Stimulated activated naive CD4-positive, alpha-beta T cell (primary cell): ENCODE measurements at regions not wholly inside any gene's neighbourhood (a gene's known extent, or its start where the extent isn't known, plus 50 kb on each side); places are given as distances from the start of the nearest gene placed in this dataset.
"Not testable (repeated sequence)": the region's sequence is repeated elsewhere in the genome, so short reads cannot be mapped to it uniquely, and the experiment has no call there.

Experiments
- DNase-seq, 6 experiments: peaks; one replicate each; lab custom pipeline; 2025; lab: John Stamatoyannopoulos, UW

GRCh38 chr22:48727454-48728058, 1100.1 kb downstream of the BRD1 start:
- DNase-seq = no peak

- DNase-seq = no peak
These were observed 1102.8 kb downstream of the BRD1 start for GRCh38 chr22:48724899-48725298.

DNA sequence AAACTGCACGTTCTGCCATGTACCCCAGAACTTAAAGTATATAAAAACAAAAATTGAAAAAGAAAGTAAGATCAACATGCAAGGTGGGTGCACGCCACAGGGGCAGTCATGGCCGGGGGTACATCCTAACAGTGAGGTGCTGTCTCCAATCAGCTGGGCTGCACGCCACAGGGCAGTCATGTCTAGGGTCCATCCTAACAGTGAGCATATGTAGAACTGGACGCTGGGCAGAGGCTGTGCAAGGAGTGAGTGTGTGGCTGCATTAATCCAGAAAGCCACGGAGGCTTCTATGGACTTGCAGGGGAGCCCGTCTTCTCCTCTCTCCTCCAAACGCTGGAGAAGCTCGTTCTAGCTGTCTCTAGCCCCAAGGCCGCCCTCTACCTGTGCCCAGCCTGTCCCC, 1105.0 kb downstream of the BRD1 start:
- DNase-seq = no peak

GRCh38 chr22:48721395-48721669, 1106.3 kb downstream of the BRD1 start:
- DNase-seq = no peak

- DNase-seq = no peak
These were observed 1106.8 kb downstream of the BRD1 start for GRCh38 chr22:48720662-48721394.

- DNase-seq = no peak
These were observed 1107.6 kb downstream of the BRD1 start for GRCh38 chr22:48719978-48720661.

GRCh38 chr22:48718818-48719500, 1108.7 kb downstream of the BRD1 start:
- DNase-seq = no peak

GRCh38 chr22:48717883-48718817, 1109.5 kb downstream of the BRD1 start:
- no peak for DNase-seq

- no peak for DNase-seq
These were observed 1110.4 kb downstream of the BRD1 start for GRCh38 chr22:48717076-48717810.

DNA sequence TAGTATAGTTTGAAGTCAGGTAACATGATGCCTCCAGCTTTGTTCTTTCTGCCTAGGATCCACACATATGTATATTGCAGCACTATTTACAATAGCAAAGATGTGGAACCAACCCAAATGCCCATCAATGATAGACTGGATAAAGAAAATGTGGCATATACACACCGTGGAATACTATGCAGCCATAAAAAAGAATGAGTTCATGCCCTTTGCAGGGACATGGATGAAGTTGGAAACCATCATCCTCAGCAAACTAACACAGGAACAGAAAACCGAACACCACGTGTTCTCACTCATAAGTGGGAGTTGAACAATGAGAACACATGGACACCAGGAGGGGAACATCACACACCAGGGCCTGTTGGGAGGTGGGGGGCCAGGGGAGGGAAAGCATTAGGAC, 1111.5 kb downstream of the BRD1 start:
- not testable (repeated sequence) for DNase-seq

GRCh38 chr22:48715511-48715910, 1112.2 kb downstream of the BRD1 start:
- no peak for DNase-seq

DNA sequence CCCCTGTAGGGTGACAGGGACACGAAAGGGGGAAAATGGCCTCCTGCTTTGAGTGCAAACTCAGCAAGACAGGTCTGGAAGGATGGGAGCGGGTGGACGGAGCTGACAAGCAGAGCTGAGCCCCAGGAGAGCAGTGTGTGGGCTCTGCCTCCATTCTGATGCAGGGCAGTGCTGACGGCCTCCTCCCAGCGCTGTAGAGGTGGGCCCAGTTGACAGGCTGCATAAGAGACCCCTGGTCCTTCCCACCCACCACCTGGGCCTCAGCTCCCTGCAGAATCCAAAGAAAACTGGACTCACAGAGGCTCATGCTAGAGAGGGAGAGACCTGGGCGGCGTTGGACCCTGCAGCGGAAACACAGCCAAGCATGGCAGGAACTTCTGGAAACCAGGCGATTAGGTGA, 1113.4 kb downstream of the BRD1 start:
- no peak for DNase-seq

DNA sequence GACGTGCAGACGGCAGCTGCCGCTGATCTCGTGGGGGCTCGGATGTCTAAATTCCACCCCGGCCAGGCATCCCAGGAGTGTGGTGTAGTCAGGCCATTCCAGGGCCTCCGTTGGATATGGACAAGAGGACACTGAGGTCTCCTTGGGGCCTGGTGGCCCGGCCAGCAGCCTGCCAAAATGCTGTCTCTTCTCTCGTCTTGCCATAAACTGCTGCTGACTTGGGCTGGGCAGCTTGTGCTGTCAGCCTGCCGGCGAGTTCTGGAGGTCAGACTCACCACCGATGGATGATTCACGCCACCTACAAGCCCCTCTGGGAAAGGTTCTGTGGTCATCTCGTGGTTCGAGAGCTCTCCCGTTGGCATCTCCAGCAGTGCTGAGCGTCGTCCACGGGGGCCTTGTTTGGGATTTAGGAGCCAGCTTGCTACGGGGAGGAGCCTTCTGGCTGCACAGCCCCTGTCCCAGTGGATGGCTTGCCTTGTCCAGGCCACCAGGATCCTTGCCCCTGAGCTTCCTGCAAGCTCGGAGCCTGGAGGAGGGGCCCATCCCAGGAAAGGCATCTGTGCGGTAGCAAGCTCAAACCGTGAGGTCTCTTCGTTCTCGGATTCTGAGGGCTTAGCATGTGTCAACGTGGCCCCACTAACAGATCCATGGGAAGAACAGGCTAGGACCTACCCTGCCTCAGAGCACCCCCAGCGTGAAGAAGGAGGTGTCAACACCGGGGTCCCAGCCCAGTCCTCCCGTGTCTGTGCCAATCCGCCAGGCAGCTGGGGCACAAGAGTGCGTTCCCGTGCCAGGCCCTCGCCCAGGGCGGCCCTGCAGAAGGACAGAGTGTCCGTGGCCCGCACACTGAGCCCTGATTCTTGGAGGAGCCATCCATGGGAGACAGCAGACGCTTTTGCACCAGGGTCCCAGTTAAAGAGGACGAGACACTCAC, 1114.1 kb downstream of the BRD1 start:
- DNase-seq = no peak

- no peak for DNase-seq
These were observed 1115.0 kb downstream of the BRD1 start for GRCh38 chr22:48712558-48713271.

GRCh38 chr22:48711669-48712068, 1116.0 kb downstream of the BRD1 start:
- DNase-seq = no peak

- no peak for DNase-seq
These were observed 1116.6 kb downstream of the BRD1 start for GRCh38 chr22:48711031-48711431.

DNA sequence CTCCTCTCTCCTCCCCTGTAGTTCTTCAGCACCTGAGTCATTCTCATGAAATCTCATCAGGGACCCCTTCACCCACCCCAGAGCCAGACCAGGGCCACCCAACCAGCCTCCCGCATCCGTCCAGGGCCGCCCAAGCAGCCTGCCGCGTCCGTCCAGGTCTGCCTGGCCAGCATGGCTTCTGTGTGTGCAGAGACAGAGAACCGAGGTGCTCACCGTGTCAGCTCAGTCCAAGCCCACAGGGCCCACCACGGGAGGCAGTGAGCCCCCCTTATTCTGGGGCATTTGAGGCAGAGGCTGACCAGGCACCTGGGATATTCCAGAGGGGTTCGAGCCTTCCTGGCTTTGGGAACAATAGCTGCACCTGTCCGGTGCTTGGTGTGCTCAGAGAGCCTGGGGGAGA, 1117.3 kb downstream of the BRD1 start:
- no peak for DNase-seq

DNA sequence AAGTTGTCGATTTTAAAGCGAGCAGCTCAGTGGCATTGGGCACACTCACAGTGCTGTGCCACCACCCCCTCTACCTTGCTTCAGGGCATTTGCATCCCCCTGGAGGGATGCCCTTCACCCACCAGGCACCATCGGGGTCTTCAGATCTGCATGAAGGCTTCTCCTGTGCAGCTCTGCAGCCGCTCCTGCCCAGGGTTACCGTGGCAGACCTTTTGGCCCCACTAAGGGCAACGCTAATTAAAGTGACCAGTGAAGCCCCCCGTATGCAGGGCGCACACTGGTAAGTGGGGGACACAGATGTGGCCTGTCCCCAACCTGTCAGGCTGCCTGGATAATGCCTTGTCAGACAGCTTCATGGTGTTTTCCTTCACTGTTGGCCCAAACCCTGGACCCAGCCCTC, 1117.7 kb downstream of the BRD1 start:
- DNase-seq = no peak

GRCh38 chr22:48709453-48709852, 1118.2 kb downstream of the BRD1 start:
- no peak for DNase-seq
